ENCODE measurements at regions not wholly inside any gene's neighbourhood (a gene's known extent, or its start where the extent isn't known, plus 50 kb on each side); places are given as distances from the start of the nearest gene placed in this dataset.

DNA sequence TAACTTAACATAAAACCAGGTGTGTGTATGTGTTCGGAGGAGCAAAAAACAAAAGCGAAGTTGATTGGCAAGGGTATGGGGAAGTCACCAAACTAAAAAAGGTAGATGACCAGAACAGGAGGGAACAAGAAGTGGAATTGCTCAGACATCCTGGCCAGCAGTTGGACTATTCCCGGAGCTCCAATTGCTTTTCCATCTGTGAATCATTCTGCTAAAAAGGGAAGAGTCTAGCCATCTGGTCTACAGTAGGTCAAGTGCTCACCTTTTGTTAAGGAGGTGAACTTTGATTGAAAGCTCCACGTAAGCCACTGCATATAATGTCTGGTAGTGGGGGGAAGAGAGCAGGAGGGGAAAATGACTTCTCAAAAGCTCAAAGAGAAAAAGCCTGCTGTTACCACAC is 50.0 kb upstream of the BET1 start:
- no peak for DNase-seq
- Histone ChIP-seq H3K4me1 (ENCODE audit: control extremely low read depth in 1 of 4, control insufficient read depth in 4 of 4, insufficient read depth in 4 of 4, low read length in 3 of 4) (peaks cover 4 to 23% (median 10%) of the 10 kb centered on the region in 4 experiments), H3K9me3 (ENCODE audit: control extremely low read depth in 1 of 5, control insufficient read depth in 4 of 5, insufficient read depth in 2 of 5, low read depth in 1 of 5, low read length in 4 of 5) (peaks cover 0 to 5% (median 3%) of the 10 kb centered on the region in 5 experiments), H3K4me3 (ENCODE audit: control insufficient read depth in 1 of 7, extremely low read depth in 1 of 7, insufficient read depth in 4 of 7, low read depth in 2 of 7, low read length in 6 of 7) (no peak overlapping the region), H3K27me3 (replicated peaks in 2 of 5; ENCODE audit: control insufficient read depth in 4 of 5, insufficient read depth in 5 of 5, low read length in 4 of 5) (peaks cover 0 to 73% (median 40%) of the 10 kb centered on the region in 5 experiments), H3K27ac (ENCODE audit: insufficient read depth in 1 of 2, low read depth in 1 of 2, low read length in 2 of 2, poor library complexity in 1 of 2, severe bottlenecking in 2 of 2) (no peak overlapping the region), H3K36me3 (ENCODE audit: control insufficient read depth in 4 of 4, insufficient read depth in 4 of 4, low read length in 3 of 4) (no peaks in the 10 kb centered on the region)
- 90% methylated on average over 4 of the region's 4 CpGs for WGBS (ENCODE audit: insufficient coverage)
- POLR2A ChIA-PET, result no interaction called here
- CTCF ChIA-PET, result interaction anchor here (0.9 to 1.0 kb wide), 2 partner anchors 12 to 16 kb away, joined by 3 read pairs; no protein-coding TSS in a partner anchor

DNA sequence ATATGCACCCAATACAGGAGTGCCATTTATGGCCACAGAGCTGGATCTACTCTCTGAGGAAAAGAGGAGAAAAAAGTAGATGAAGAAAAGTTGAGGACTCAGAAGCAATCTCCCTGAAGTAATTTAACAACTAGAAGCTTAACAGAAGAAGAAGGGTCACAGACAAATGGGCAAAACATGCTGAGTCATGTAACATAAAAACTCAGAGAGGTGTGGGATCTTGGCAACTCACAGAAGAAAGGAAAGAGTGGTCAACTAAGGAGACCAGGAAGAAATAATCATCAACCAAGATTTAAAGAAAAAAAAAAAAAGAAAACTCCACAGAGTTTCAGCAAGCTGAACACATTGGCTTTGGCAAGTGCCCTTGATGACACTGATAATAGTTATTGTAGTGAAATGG is 51.8 kb upstream of the BET1 start:
- DNase-seq, result no peak
- Histone ChIP-seq H3K36me3 (ENCODE audit: control insufficient read depth in 4 of 4, insufficient read depth in 4 of 4, low read length in 3 of 4) (no peaks in the 10 kb centered on the region), H3K27ac (ENCODE audit: insufficient read depth in 1 of 2, low read depth in 1 of 2, low read length in 2 of 2, poor library complexity in 1 of 2, severe bottlenecking in 2 of 2) (no peak overlapping the region), H3K9me3 (ENCODE audit: control extremely low read depth in 1 of 5, control insufficient read depth in 4 of 5, insufficient read depth in 2 of 5, low read depth in 1 of 5, low read length in 4 of 5) (peaks cover 0 to 5% (median 3%) of the 10 kb centered on the region in 5 experiments), H3K4me1 (ENCODE audit: control extremely low read depth in 1 of 4, control insufficient read depth in 4 of 4, insufficient read depth in 4 of 4, low read length in 3 of 4) (peaks cover 0 to 12% (median 0%) of the 10 kb centered on the region in 4 experiments), H3K27me3 (replicated peaks in 2 of 5; ENCODE audit: control insufficient read depth in 4 of 5, insufficient read depth in 5 of 5, low read length in 4 of 5) (peaks cover 0 to 89% (median 46%) of the 10 kb centered on the region in 5 experiments), H3K4me3 (ENCODE audit: control insufficient read depth in 1 of 7, extremely low read depth in 1 of 7, insufficient read depth in 4 of 7, low read depth in 2 of 7, low read length in 6 of 7) (no peak overlapping the region)
- CTCF ChIA-PET, result interaction anchor here (0.9 to 1.7 kb wide), 2 partner anchors 19 to 124 kb away, joined by 3 to 4 read pairs; no protein-coding TSS in a partner anchor
- POLR2A ChIA-PET, result no interaction called here

DNA sequence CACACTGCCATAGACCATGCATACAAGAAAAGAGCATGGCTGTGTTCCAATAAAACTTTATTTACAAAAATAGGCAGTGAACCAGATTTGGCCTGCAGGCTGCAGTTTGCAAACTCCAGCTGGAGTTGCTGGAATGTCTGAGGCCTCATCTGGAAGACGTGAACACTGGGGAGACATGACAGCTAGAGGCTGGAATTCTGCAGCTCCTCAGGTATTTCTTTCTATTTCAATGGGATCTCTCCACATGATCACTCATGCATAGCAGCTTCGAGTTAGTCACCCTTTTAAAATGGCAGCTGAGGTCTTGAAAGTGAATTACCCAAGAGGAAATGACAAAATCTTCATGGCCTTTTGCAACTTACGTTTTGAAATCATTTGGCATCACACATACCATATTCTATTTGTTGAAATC is 52.6 kb upstream of the BET1 start:
- Histone ChIP-seq H3K27me3 (replicated peaks in 2 of 5; ENCODE audit: control insufficient read depth in 4 of 5, insufficient read depth in 5 of 5, low read length in 4 of 5) (peaks cover 0 to 89% (median 46%) of the 10 kb centered on the region in 5 experiments), H3K4me3 (ENCODE audit: control insufficient read depth in 1 of 7, extremely low read depth in 1 of 7, insufficient read depth in 4 of 7, low read depth in 2 of 7, low read length in 6 of 7) (no peak overlapping the region), H3K36me3 (ENCODE audit: control insufficient read depth in 4 of 4, insufficient read depth in 4 of 4, low read length in 3 of 4) (no peaks in the 10 kb centered on the region), H3K27ac (ENCODE audit: insufficient read depth in 1 of 2, low read depth in 1 of 2, low read length in 2 of 2, poor library complexity in 1 of 2, severe bottlenecking in 2 of 2) (no peak overlapping the region), H3K9me3 (ENCODE audit: control extremely low read depth in 1 of 5, control insufficient read depth in 4 of 5, insufficient read depth in 2 of 5, low read depth in 1 of 5, low read length in 4 of 5) (peaks cover 0 to 5% (median 3%) of the 10 kb centered on the region in 5 experiments), H3K4me1 (ENCODE audit: control extremely low read depth in 1 of 4, control insufficient read depth in 4 of 4, insufficient read depth in 4 of 4, low read length in 3 of 4) (peaks cover 0 to 16% (median 0%) of the 10 kb centered on the region in 4 experiments)
- ChIA-PET CTCF (interaction anchor here (0.9 kb wide), 1 partner anchor 125 kb away, joined by 3 read pairs; no protein-coding TSS in a partner anchor), POLR2A (no interaction called here)
- WGBS (ENCODE audit: insufficient coverage), result 72% methylated on average over 2 of the region's 3 CpGs
- DNase-seq, result peak in 1 of 3 donors; percentile 20

- CTCF ChIA-PET, result no interaction called here
- peaks cover 0 to 5% (median 3%) of the 10 kb centered on the region in 5 experiments for H3K9me3 ChIP-seq (ENCODE audit: control extremely low read depth in 1 of 5, control insufficient read depth in 4 of 5, insufficient read depth in 2 of 5, low read depth in 1 of 5, low read length in 4 of 5)
- 100% methylated on average over 2 of the region's 4 CpGs for WGBS (ENCODE audit: insufficient coverage)
- DNase-seq, result no peak
- no peak overlapping the region for H3K27ac ChIP-seq (ENCODE audit: insufficient read depth in 1 of 2, low read depth in 1 of 2, low read length in 2 of 2, poor library complexity in 1 of 2, severe bottlenecking in 2 of 2)
- H3K27me3 ChIP-seq (replicated peaks in 2 of 5; ENCODE audit: control insufficient read depth in 4 of 5, insufficient read depth in 5 of 5, low read length in 4 of 5), result peaks cover 0 to 89% (median 49%) of the 10 kb centered on the region in 5 experiments
- no peaks in the 10 kb centered on the region for H3K36me3 ChIP-seq (ENCODE audit: control insufficient read depth in 4 of 4, insufficient read depth in 4 of 4, low read length in 3 of 4)
- H3K4me1 ChIP-seq (ENCODE audit: control extremely low read depth in 1 of 4, control insufficient read depth in 4 of 4, insufficient read depth in 4 of 4, low read length in 3 of 4), result peaks cover 0 to 16% (median 0%) of the 10 kb centered on the region in 4 experiments
- POLR2A ChIA-PET, result no interaction called here
- no peak overlapping the region for H3K4me3 ChIP-seq (ENCODE audit: control insufficient read depth in 1 of 7, extremely low read depth in 1 of 7, insufficient read depth in 4 of 7, low read depth in 2 of 7, low read length in 6 of 7)
These were observed 53.8 kb upstream of the BET1 start for GRCh38 chr7:94057955-94058354.

- Histone ChIP-seq H3K9me3 (ENCODE audit: control extremely low read depth in 1 of 5, control insufficient read depth in 4 of 5, insufficient read depth in 2 of 5, low read depth in 1 of 5, low read length in 4 of 5) (peaks cover 0 to 5% (median 3%) of the 10 kb centered on the region in 5 experiments), H3K4me1 (ENCODE audit: control extremely low read depth in 1 of 4, control insufficient read depth in 4 of 4, insufficient read depth in 4 of 4, low read length in 3 of 4) (peaks cover 3 to 17% (median 7%) of the 10 kb centered on the region in 4 experiments), H3K27me3 (replicated peaks in 2 of 5; ENCODE audit: control insufficient read depth in 4 of 5, insufficient read depth in 5 of 5, low read length in 4 of 5) (peaks cover 0 to 84% (median 43%) of the 10 kb centered on the region in 5 experiments), H3K36me3 (ENCODE audit: control insufficient read depth in 4 of 4, insufficient read depth in 4 of 4, low read length in 3 of 4) (no peaks in the 10 kb centered on the region), H3K4me3 (ENCODE audit: control insufficient read depth in 1 of 7, extremely low read depth in 1 of 7, insufficient read depth in 4 of 7, low read depth in 2 of 7, low read length in 6 of 7) (no peak overlapping the region), H3K27ac (ENCODE audit: insufficient read depth in 1 of 2, low read depth in 1 of 2, low read length in 2 of 2, poor library complexity in 1 of 2, severe bottlenecking in 2 of 2) (no peak overlapping the region)
- ChIA-PET CTCF (no interaction called here), POLR2A (no interaction called here)
- WGBS (ENCODE audit: insufficient coverage), result 100% methylated on average over 2 of the region's 5 CpGs
- no peak for DNase-seq
These were observed 55.6 kb upstream of the BET1 start for GRCh38 chr7:94059746-94060145.

DNA sequence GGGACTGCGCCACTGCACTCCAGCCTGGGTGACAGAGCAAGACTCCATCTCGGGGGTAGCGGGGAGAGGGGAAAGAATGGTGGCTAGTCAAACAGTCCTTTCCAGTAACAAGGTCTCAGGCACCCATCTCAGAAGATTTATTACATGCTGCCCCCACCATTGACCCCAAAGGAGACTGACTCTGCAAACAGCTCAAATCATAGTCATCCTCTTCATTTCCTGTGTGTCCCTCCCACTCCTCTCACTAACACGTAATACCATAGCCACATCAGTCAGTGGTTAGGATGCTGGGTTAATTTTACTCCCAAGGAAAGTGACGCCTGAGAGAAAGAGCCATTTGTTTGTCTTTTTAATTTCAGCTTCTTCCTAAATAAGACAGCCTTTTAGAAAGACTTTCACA is 56.6 kb upstream of the BET1 start:
- DNase-seq, result no peak
- POLR2A ChIA-PET, result no interaction called here
- Histone ChIP-seq H3K9me3 (ENCODE audit: control extremely low read depth in 1 of 5, control insufficient read depth in 4 of 5, insufficient read depth in 2 of 5, low read depth in 1 of 5, low read length in 4 of 5) (peaks cover 0 to 5% (median 3%) of the 10 kb centered on the region in 5 experiments), H3K27me3 (replicated peaks in 2 of 5; ENCODE audit: control insufficient read depth in 4 of 5, insufficient read depth in 5 of 5, low read length in 4 of 5) (peaks cover 0 to 78% (median 47%) of the 10 kb centered on the region in 5 experiments), H3K4me3 (ENCODE audit: control insufficient read depth in 1 of 7, extremely low read depth in 1 of 7, insufficient read depth in 4 of 7, low read depth in 2 of 7, low read length in 6 of 7) (no peak overlapping the region), H3K36me3 (ENCODE audit: control insufficient read depth in 4 of 4, insufficient read depth in 4 of 4, low read length in 3 of 4) (no peaks in the 10 kb centered on the region), H3K27ac (ENCODE audit: insufficient read depth in 1 of 2, low read depth in 1 of 2, low read length in 2 of 2, poor library complexity in 1 of 2, severe bottlenecking in 2 of 2) (no peak overlapping the region), H3K4me1 (ENCODE audit: control extremely low read depth in 1 of 4, control insufficient read depth in 4 of 4, insufficient read depth in 4 of 4, low read length in 3 of 4) (peaks cover 3 to 22% (median 13%) of the 10 kb centered on the region in 4 experiments)
- 33% methylated on average over 1 of the region's 5 CpGs for WGBS (ENCODE audit: insufficient coverage)
- CTCF ChIA-PET, result interaction anchor here (1.8 kb wide), 1 partner anchor 158 kb away, joined by 4 read pairs; no protein-coding TSS in a partner anchor

DNA sequence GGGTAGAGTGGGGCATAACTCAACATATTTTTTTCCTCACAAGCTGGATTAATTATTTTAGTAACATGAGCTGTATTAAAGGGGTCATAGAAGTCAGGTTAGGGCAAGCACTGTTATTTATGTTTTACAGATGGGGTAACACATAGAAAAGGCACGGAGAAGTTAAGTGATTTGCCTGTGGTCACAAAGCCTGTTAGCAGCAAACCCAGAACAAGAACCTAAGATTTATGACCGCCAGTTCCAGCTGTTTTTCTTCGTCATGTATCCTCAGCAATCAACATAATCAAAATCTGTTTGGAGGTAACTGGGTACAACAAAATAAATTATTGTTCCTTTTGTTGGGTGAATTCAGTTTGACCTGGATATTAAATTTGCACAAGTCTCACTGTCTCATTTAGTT is 57.2 kb upstream of the BET1 start:
- Histone ChIP-seq H3K36me3 (ENCODE audit: control insufficient read depth in 4 of 4, insufficient read depth in 4 of 4, low read length in 3 of 4) (no peaks in the 10 kb centered on the region), H3K27me3 (replicated peaks in 2 of 5; ENCODE audit: control insufficient read depth in 4 of 5, insufficient read depth in 5 of 5, low read length in 4 of 5) (peaks cover 0 to 78% (median 50%) of the 10 kb centered on the region in 5 experiments), H3K9me3 (ENCODE audit: control extremely low read depth in 1 of 5, control insufficient read depth in 4 of 5, insufficient read depth in 2 of 5, low read depth in 1 of 5, low read length in 4 of 5) (peaks cover 0 to 5% (median under 1%) of the 10 kb centered on the region in 5 experiments), H3K27ac (ENCODE audit: insufficient read depth in 1 of 2, low read depth in 1 of 2, low read length in 2 of 2, poor library complexity in 1 of 2, severe bottlenecking in 2 of 2) (no peak overlapping the region), H3K4me1 (ENCODE audit: control extremely low read depth in 1 of 4, control insufficient read depth in 4 of 4, insufficient read depth in 4 of 4, low read length in 3 of 4) (peaks cover 3 to 16% (median 13%) of the 10 kb centered on the region in 4 experiments), H3K4me3 (ENCODE audit: control insufficient read depth in 1 of 7, extremely low read depth in 1 of 7, insufficient read depth in 4 of 7, low read depth in 2 of 7, low read length in 6 of 7) (no peak overlapping the region)
- no CpG with 5 or more reads among the region's 3 CpGs for WGBS (ENCODE audit: insufficient coverage)
- ChIA-PET POLR2A (no interaction called here), CTCF (interaction anchor here (1.8 kb wide), 1 partner anchor 158 kb away, joined by 4 read pairs; no protein-coding TSS in a partner anchor)
- no peak for DNase-seq

Measured in common myeloid progenitor, CD34-positive (primary cell).